ENCODE measurements at regions not wholly inside any gene's neighbourhood (a gene's known extent, or its start where the extent isn't known, plus 50 kb on each side); places are given as distances from the start of the nearest gene placed in this dataset.
"Not testable (repeated sequence)": the region's sequence is repeated elsewhere in the genome, so short reads cannot be mapped to it uniquely, and the experiment has no call there.

GRCh38 chr1:144516172-144516571 lies 54.7 kb upstream of the NBPF15 start:
- DNase-seq (ENCODE audit: low read depth in 3 of 3): not testable (repeated sequence)

GRCh38 chr1:144516906-144517305 lies 55.4 kb upstream of the NBPF15 start:
- not testable (repeated sequence) for DNase-seq (ENCODE audit: low read depth in 3 of 3)

GRCh38 chr1:144518439-144518838 lies 57.0 kb upstream of the NBPF15 start:
- not testable (repeated sequence) for DNase-seq (ENCODE audit: low read depth in 3 of 3)

- DNase-seq (ENCODE audit: low read depth in 3 of 3): not testable (repeated sequence)
These were observed 58.2 kb upstream of the NBPF15 start for GRCh38 chr1:144519528-144520189.

- DNase-seq (ENCODE audit: low read depth in 3 of 3): peak; percentile 28 to 42 (median 42)
These were observed 62.4 kb upstream of the NBPF15 start for GRCh38 chr1:144523661-144524407.

- peak in 1 of 3 experiments; percentile 10 for DNase-seq (ENCODE audit: low read depth in 3 of 3)
These were observed 60.5 kb upstream of the PPIAL4F start for GRCh38 chr1:144532156-144532607.

GRCh38 chr1:144533480-144533879 lies 59.2 kb upstream of the PPIAL4F start:
- DNase-seq (ENCODE audit: low read depth in 3 of 3): not testable (repeated sequence)

- DNase-seq (ENCODE audit: low read depth in 3 of 3): not testable (repeated sequence)
These were observed 58.4 kb upstream of the PPIAL4F start for GRCh38 chr1:144534286-144534685.

GRCh38 chr1:144536677-144537076 lies 56.0 kb upstream of the PPIAL4F start:
- DNase-seq (ENCODE audit: low read depth in 3 of 3): not testable (repeated sequence)

- DNase-seq (ENCODE audit: low read depth in 3 of 3): not testable (repeated sequence)
These were observed 55.5 kb upstream of the PPIAL4F start for GRCh38 chr1:144537234-144537633.

GRCh38 chr1:144538736-144539135 lies 54.0 kb upstream of the PPIAL4F start:
- not testable (repeated sequence) for DNase-seq (ENCODE audit: low read depth in 3 of 3)

- not testable (repeated sequence) for DNase-seq (ENCODE audit: low read depth in 3 of 3)
These were observed 53.3 kb upstream of the PPIAL4F start for GRCh38 chr1:144539191-144539960.

All from stimulated activated CD4-positive, alpha-beta T cell treated with anti-CD3 and anti-CD28 coated beads, TNF-alpha, amount 100 ng/mL, for 4 hours (primary cell).